ENCODE measurements at regions not wholly inside any gene's neighbourhood (a gene's known extent, or its start where the extent isn't known, plus 50 kb on each side); places are given as distances from the start of the nearest gene placed in this dataset.

GRCh38 chr2:105187531-105187930, 54.0 kb upstream of the GPR45 start:
- ChIA-PET POLR2A (ENCODE audit: low non-redundant PET) (no interaction called here), CTCF (no interaction called here)
- Histone ChIP-seq H3K27me3 (replicated peaks; ENCODE audit: insufficient read depth, low read depth, low read length, poor library complexity) (peaks cover 9% of the 10 kb centered on the region), H3K36me3 (ENCODE audit: insufficient read depth, low read length, poor library complexity, severe bottlenecking) (no peaks in the 10 kb centered on the region), H3K27ac (ENCODE audit: low read depth, low read length, poor library complexity, severe bottlenecking) (no peak overlapping the region), H3K4me3 (ENCODE audit: low read depth, low read length, poor library complexity, severe bottlenecking) (no peak overlapping the region), H3K4me1 (ENCODE audit: insufficient read depth, low read length, poor library complexity, severe bottlenecking) (no peaks in the 10 kb centered on the region), H3K9me3 (ENCODE audit: low read depth, low read length, poor library complexity, severe bottlenecking) (no peaks in the 10 kb centered on the region)
- no TSS peak for BruUV-seq (replicated peaks)
- no peak for TF ChIP-seq CTCF (conservative IDR thresholded peaks at IDR 0.05; ENCODE audit: low read depth, low read length)
- no peak for TF ChIP-seq EZH2 (IDR thresholded peaks at IDR 0.05; ENCODE audit: borderline replicate concordance, low read depth, low read length, poor library complexity, severe bottlenecking)
- DNase-seq (ENCODE audit: low spot score), result no peak
- intact Hi-C loops (cut with micrococcal nuclease; ENCODE audit: unreplicated experiment), result no loop called here

GRCh38 chr2:105188343-105188742, 53.2 kb upstream of the GPR45 start:
- Histone ChIP-seq H3K27ac (ENCODE audit: low read depth, low read length, poor library complexity, severe bottlenecking) (no peak overlapping the region), H3K4me3 (ENCODE audit: low read depth, low read length, poor library complexity, severe bottlenecking) (no peak overlapping the region), H3K27me3 (replicated peaks; ENCODE audit: insufficient read depth, low read depth, low read length, poor library complexity) (peaks cover 9% of the 10 kb centered on the region), H3K9me3 (ENCODE audit: low read depth, low read length, poor library complexity, severe bottlenecking) (no peaks in the 10 kb centered on the region), H3K36me3 (ENCODE audit: insufficient read depth, low read length, poor library complexity, severe bottlenecking) (no peaks in the 10 kb centered on the region), H3K4me1 (ENCODE audit: insufficient read depth, low read length, poor library complexity, severe bottlenecking) (no peaks in the 10 kb centered on the region)
- BruUV-seq (replicated peaks), result no TSS peak
- DNase-seq (ENCODE audit: low spot score), result no peak
- intact Hi-C loops (cut with micrococcal nuclease; ENCODE audit: unreplicated experiment), result no loop called here
- TF ChIP-seq EZH2 (IDR thresholded peaks at IDR 0.05; ENCODE audit: borderline replicate concordance, low read depth, low read length, poor library complexity, severe bottlenecking), result no peak
- no peak for TF ChIP-seq CTCF (conservative IDR thresholded peaks at IDR 0.05; ENCODE audit: low read depth, low read length)
- CTCF ChIA-PET, result no interaction called here
- POLR2A ChIA-PET (ENCODE audit: low non-redundant PET), result no interaction called here
